NCI-H524 (cell line): ENCODE measurements at regions not wholly inside any gene's neighbourhood (a gene's known extent, or its start where the extent isn't known, plus 50 kb on each side); places are given as distances from the start of the nearest gene placed in this dataset.
A peak's percentile ranks its signal among the peaks of the same experiment; 100 is the strongest.

Source experiments
- DNase-seq, 2 experiments: peaks; one replicate each; lab custom pipeline; 2025; lab: John Stamatoyannopoulos, UW

DNA sequence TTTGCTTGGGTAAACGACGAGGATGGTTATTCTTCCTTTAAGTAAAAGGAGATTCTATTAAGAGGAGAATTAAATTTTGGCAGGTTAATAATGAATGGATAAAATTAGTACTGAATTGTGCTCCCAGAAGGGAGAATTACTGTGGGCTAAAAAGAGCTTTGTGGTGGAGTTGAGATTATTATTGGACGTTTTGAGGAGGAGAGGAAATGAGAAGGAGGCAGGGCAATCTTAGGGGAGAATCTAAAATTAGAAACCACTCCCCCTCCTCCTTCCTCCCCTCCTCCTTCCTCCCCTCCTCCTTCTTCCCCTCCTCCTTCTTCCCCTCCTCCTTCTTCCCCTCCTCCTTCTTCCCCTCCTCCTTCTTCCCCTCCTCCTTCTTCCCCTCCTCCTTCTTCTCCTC, 331.8 kb downstream of the PRL start:
- DNase-seq, result no peak

DNA sequence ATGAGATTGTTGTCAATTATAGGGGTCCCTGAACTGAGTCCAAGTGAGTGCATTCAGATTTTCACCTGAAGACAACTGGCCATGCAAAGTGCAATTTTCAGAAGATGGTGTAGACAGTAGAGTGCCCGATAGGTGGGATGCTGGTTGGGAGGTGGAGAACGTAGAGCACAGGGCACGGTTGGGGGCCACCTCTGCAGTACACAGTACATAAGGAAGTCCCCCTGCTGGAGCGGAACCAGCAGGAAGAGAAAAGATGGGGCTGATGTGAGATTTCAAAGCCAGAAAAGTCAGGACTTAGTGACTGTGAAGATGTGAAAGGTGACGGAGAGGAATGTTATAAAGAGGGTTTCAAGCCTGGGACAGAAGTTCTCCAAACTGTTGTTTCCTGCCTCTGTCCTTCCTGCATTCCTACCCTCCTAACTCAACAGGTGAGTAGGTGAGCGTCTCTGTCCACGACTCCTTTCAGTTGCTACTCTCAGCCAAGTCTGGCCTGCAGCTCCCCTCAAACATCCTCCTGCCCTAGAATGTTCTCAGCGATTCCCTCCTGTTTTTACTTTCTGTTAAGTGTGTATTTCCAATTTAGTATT, 330.8 kb downstream of the PRL start:
- DNase-seq, result no peak

DNA sequence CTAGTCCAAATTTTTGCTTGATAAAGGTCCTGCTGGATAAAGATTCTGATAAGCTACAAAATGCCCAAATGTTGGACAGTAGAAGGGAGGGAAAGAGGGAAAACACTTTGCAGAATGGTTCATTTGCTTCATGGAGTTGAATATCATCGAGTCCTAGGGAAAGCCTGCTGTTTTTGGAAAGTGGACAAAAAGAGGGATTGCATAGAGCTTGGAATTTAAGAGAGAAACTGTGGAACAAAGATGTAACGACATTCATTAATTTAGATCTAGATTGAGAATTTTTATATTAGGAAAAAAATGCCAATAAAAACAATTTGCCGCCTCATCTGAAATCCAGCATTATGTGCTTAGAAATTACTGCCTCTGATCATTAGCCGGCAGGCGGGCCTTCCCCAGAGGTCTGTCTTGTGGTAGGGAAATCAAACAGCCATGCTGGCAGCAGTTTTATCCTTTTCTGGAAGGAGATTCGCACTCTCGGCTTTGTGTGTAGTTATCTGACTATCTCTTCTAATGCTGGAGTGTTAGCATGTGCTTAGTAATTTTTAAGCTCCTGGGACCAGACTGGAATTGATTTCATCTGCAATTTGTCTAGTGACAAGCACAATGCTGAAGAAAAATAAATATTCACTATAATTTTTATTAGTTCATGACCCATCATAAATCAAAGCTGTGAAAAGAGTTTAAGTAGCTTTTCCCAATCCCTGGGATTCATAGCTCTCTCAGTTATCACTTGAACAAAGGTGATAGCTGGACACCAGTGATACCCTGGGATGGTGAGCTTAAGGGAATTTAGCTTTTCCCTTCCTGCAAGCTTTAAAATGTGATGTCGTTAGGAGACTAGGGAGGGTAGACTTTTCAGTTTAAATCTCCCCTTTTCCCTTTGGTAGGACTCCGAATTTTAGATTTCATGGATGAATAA, 329.5 kb downstream of the PRL start:
- DNase-seq, result no peak

DNA sequence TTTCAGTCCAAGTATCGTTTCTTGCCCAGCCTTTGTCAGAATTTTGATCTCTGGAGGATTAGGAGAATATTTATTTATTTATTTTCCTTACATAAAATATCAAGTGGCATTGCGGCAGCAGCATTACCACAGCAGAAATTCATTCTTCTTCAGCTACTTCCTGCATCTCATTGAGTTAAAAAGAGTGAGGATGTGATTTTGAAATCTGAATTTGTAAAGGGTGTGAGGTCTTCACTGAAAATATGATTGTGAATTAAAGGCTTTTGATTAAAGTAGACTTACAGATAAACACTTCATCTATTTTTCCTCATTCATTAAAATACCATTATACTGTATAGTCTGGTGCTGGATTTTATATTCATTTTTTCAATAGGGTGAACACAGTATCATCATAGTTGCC, 328.4 kb downstream of the PRL start:
- DNase-seq, result no peak

DNA sequence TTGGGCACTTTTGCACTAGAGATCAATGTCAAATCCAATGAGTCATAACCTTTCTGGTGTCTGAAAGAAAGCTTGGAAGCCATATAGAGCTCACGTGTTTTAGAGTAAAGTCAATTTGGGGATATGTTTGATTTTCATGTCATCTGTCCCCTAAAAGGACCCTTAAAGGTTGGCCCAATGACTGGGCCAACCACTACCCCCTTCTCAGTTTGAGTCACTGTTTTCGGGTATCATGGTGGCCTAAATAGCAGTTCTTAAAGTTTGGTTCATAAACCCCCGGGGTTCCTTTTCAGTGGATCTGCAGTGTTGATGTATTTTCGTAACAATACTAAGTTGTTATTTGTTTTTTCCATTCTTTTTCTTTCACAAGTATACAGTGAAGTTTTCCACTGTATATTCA, 327.6 kb downstream of the PRL start:
- no peak for DNase-seq

DNA sequence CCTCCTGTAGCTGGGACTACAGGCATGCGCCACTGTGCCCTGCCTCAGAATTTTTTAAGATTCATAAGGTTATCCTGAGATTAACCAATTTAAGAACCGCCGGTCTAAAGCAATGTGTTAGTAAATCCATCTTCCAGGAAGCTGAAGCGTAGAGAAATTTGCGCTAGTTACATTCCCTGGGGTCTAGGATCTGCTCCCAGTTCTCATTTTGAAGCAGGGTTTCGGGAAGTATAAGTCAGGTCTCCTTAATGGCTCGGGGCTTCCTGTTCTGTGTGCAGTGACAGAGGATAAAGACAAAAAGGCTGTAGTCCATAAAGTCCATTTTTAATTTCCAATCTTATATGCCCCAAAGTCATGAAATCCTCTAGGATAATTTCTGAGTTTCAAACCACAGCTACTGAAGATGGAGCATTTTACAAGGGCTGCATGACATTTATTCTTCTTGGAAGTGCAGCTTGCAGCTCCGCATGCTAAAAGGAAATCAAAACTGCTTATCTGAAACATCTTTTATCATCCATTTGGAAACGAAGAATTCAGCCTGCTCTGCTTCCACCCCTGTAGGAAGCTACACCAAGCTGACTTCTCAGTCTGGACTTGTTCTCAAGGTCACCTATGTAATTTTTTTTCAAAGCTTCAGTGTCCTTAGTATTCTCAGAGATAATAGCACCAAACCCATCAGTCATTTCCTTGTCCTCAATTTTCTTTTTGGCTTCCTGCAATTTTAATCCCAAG, 326.1 kb downstream of the PRL start:
- DNase-seq, result no peak

DNA sequence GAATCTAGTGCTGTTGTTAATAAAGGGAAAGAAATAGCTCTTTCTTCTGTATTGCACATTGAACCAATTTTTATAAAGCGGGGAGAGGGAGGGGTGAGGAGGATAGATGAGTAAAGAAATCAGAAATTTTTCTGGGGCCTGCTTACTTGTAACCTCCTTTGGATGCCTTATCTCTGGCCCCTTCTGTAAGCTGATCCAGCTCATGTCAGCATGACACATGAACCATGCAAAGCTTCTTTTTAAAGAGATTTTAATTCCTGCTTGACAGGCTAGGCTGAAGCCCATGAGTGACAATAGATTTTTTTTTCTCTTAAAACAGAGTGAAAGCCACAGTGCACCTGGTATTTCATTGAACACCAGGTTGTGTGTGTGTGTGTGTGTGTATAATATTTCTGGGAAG, 325.3 kb downstream of the PRL start:
- DNase-seq, result peak in 1 of 2 experiments; percentile 58

DNA sequence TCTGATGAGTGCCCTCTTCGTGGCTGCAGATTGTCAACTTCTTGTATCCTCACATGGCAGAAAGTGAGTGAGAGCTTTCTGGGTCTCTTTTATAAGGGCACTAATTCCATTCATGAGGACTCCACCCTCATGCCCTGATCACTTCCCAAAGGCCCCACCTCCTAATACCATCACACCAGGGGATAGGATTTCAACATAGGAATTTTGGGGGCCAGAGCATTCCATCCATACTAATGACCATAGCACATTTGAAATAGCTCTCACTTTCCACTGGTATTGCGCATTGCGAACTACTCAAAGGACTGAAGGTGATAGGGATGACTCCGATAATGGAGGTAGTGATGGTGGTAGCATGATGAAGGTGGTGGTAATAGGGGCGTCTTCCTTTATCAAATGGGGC, 324.3 kb downstream of the PRL start:
- DNase-seq, result no peak

DNA sequence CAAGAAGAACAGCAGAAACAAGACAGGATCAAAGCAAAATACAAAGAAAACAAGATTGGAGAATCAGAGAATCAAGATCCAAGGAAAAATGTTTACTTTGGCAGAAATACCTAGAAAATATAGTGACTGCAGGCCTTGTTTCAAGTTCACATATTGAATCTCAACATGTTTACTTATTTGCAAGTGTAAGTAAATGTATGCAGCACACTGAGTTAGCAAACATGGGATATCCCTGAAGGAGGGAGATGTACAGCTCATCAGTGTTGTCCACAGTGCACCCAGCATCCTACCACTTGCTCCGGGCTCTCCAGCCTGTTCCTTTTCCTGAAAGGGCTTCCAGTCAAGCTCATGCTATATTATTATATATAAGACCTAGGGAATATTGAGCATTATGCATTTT, 319.5 kb downstream of the PRL start:
- DNase-seq, result no peak

DNA sequence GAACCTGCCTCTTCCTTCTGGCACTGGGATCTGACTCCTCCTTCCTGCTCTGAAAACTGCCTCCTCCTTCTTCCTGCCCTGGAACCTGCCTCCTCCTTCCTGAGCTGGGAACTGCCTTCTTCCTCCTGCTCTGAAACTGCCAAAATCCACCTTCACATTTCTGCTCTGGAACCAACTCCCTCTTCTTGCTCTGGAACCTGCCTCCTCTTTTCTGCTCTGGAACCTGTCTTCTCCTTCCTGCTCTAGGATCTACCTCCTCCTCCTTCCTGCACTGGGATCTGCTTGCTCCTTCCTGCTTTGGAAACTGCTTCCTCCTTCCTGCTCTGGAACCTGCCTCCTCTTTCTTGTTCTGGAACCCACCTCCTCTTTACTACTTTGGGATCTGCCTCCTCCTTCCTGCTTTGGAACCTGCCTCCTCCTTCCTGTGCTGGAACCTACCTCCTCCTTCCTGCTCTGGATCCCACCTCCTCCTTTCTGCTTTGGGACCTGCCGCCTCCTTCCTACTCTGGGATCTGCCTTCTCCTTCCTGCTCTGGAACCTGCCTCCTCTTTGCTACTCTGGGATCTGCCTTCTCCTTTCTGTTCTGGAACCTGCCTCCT, 315.5 kb downstream of the PRL start:
- DNase-seq, result no peak

DNA sequence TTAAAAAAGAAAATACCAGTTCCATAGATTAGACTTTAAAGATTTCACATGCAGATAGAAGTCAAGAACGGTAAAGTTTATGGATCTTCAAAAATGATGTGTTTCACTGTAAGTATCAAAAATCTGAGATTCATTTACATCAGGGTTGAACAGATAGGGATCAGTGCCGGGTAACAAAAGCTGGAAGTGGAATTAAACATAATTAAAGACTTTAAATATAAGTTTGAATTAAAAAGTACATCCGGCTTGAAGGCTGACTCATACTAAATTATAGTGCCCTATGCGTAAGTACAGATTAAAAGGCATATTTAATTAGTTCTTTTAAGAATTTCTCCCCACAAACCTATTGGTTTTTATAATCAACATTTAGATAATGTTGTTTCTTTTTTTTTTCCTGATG, 312.7 kb downstream of the PRL start:
- no peak for DNase-seq

DNA sequence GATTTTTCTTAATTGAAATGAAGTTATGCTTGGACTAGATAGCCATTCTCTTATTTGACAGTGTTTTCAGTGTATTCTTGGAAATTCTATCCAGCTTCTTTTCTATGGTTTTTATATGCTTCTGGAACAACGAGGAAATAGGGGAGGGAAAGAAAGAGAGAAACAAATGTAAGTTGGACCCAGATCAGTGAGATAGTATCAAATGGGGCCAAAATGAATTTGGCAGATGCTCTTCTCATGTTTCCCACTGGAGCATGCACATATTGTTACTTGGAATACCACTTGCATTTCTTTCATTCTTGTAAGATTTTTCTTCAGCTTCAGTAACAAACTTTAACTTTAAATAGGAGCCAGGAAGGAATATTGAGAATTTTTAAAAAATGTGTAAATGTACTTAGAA, 312.3 kb downstream of the PRL start:
- DNase-seq, result no peak

DNA sequence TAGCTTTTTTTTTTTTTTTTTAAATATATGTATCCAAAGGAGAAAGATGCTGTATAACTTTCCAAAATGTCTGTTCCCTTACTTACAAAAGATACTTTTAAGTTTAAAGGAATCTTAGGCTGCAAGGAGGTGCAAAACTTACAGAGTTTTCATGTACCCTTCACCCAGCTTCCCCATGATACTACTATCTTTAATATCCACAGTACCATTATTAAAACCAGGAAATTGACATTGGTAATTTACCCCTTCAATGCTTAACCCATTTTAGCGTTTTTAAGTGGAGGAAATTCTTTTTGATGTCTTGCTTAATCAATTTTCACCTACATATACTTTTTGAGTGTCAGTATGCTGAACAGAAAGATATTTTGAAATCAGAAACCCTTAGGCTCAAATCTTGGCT, 310.9 kb downstream of the PRL start:
- DNase-seq, result no peak

DNA sequence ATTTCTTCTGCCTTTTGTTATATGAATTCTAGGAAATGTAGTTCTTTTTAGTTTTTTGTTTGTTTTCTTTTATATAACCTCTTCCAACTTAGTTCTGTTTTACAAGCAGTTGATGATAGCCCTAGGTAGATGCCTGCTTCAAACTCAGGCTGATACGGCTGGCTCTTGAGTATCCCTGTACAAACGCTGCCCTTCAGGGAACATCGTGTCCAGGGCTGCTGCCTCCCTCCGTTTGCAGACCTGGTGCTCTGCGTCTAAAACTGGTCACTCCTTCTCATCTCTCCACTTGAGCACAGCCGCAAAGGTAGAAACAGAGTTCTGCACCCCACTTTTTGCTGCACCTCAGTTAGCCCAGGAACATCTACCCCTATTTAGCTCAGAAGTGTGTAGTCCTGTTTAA, 310.1 kb downstream of the PRL start:
- no peak for DNase-seq

DNA sequence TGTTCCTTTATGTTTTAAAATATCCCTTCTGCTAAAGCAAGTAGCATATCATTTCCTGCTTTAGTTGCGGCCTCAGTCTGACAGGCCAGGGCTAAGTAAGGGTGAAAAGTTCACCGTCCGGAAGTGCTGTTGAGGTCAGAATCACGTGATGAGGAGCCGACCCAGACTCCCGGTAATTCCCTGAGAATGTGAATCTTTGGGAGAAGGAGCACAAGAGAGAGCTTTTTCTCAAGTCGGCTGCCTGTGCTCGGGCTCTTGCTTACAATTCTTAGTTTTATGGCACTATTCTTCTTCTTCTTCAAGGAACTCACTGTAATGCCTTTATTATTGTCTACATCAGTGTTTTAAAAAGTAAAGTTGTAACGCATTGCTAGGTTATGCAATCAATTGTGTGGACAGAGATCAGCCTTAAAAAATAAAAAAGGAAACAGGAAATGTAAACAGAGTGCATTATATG, 309.3 kb downstream of the PRL start:
- no peak for DNase-seq

DNA sequence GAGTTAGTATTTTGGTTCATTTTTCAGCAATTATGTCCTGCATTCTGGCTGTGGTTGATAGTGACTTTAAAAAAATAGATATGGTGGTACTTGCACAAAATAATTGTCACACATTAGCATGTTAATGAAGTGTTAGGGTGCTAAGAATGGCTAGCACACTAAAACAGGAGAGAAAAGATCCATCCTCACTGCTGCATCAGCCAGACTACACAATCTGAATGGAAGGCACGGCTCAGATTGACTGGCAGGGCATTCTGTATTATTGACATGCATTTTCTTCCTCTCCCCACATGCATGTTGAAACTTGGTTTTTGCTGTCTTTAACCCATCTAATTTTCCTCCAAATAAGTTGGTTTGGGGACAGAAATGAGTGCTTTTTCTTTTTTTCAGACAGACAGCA, 306.3 kb downstream of the PRL start:
- DNase-seq, result no peak

DNA sequence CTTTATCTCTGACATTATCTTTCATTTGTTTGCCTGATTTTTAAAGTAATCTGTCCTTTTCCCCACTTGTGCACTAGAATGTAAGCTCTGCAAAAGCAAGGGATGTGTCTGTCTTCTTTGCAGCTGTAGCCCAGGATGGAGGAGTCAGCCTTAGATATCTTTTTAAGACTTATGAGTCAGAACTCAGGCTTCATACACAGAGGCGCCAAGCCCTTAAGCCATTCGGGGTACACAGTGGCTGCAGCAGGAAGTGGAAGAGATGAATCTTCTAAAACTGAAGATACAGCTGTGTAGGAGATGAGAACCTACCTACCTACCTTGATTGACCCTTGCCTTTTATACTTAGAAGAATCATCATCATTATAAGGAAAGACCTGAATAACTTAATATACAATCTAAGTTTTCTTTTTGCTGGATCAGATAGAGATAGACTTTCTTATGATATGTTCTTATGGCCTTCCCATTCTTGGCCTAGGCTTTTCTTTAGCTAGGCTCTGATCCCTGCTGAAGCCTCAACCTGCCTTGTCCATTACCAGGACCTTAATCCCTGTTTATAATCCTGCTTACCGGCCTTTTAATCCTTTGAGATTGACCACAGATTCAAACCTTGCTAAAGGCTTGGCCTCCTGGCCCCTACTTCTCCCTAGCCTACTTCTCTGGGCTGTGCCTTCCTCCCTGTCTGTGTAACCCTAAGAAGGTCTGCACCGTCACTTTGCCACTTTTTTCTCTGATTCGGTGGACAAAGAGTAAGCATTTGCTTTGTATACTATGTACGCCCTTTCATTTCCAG, 304.5 kb downstream of the PRL start:
- peak in 1 of 2 experiments; percentile 38 for DNase-seq

DNA sequence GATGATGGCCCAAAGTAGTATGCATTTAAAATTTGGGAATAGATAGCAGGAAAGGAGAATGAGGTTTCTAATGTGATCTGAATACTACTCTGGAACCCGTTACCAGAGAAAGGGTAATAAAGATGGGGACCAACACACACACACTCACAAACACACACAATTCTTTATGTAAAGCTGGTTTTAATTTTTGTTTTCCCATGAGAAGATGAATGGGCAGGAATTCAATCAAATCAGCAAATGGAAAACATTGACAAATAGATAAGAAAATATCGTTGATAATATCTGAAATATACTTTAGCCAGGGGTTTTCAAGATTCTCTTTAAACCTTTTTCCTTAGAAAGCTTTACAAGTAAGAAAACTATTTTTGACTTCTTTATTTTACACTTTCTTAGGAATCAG, 303.0 kb downstream of the PRL start:
- DNase-seq, result no peak

DNA sequence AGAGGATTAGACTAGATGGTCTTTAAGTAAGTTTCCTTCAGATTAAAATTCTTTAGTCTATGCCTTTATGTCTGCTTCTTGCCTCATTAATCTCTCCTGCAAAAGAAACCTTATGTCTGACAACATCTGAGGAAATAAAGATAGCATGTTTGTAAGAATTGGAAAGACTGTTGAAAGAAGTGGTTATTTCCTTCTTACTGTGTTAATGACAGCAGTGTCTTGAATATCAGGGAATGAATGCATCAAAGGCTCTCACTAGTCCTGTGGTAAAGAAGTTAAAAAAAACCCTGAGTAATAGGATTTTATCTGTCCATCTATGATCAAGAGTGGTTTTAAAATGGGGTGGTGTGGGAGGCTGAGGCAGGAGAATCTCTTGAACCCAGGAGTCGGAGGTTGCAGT, 302.0 kb downstream of the PRL start:
- no peak for DNase-seq

DNA sequence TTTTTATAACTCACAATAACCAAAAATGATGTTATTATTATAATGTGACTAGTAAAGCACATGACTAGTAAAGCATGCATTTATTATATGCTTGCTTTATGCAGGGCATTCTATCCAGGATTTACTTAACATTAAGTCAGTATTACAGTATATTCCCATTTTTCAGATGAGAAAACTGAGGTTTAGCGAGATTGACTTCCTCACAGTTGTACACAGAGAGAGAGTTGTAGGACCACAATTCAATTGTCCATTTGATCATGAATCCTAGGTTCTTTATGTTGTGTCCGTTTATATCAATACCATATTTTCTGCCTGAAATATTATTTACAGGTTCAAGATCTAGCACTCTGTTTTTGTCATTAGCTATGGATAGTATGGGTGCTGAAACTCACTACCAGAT, 301.5 kb downstream of the PRL start:
- no peak for DNase-seq

DNA sequence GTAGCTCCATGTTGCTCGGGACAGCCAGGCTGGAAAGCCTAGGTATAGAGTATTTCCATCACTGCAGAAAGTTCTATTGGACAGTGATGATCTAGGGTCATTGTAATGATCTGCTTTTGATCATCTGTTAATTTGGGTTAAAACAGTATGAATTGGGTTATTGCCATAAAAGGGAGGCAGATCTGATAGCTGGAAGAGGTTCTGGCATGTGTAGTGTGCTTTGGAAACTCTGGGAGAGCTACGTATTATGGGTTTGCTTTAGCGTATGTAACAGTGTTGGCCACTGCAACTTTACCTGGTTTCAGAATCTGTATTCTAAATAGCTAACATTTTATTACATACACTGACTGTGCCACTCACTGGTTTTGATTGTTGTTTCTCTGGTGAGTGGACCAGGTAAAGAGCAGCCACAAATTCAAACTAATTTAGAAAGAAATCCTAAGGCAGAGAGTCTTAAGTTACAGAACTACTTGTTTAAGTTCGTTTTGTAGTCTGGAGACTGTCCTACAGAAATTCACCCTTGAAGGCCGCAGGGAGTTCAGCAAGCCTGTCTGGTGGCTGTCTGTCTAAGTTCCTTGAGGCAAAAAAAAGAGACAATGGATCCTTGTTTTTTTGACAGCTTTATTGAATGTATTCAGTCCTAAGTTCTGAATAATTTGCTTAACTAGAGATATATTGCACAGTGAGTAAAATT, 300.3 kb downstream of the PRL start:
- no peak for DNase-seq
